Esophagus squamous epithelium (tissue), 5 donors: ENCODE measurements at regions not wholly inside any gene's neighbourhood (a gene's known extent, or its start where the extent isn't known, plus 50 kb on each side); places are given as distances from the start of the nearest gene placed in this dataset.

Source experiments
- DNase-seq: peaks from one replicate; lab custom pipeline; 2025; lab: John Stamatoyannopoulos, UW
- H3K27ac ChIP-seq, 4 donors: fragments of 200-600 bp; sonication (generic); one replicate each; pipeline ENCODE4 v1.5.1; 2016 to 2019; ENCODE audit warnings: mild to moderate bottlenecking in 1 of 4
- H3K27me3 ChIP-seq, 4 donors: fragments of 200-600 bp; sonication (generic); 1 replicate in 3 of 4; 2 replicates in 1 of 4; pipeline versions ENCODE4 v1.5.1 to v1.6.0; 2017 to 2021; ENCODE audit warnings: antibody characterized with exemption in 1 of 4
- H3K36me3 ChIP-seq, 3 donors: fragments of 200-600 bp; sonication (generic); one replicate each; pipeline ENCODE4 v1.5.1; 2016 to 2019
- H3K4me1 ChIP-seq, 3 donors: fragments of 200-600 bp; sonication (generic); one replicate each; pipeline ENCODE4 v1.5.1; 2017 to 2019
- H3K4me3 ChIP-seq, 4 donors: fragments of 200-600 bp; sonication (generic); 1 replicate in 3 of 4; 2 replicates in 1 of 4; pipeline ENCODE4 v1.5.1; 2016 to 2019; ENCODE audit warnings: mild to moderate bottlenecking in 2 of 4, moderate library complexity in 1 of 4
- H3K9me3 ChIP-seq, 3 donors: fragments of 200-600 bp; sonication (generic); one replicate each; pipeline ENCODE4 v1.5.1; 2016 to 2019
- POLR2A ChIP-seq, 4 donors: fragments of 450-650 bp; IDR thresholded peaks; one replicate each; pipeline ENCODE4 v1.6.1; 2017; ENCODE audit warnings: antibody characterized with exemption in 4 of 4, mild to moderate bottlenecking in 4 of 4, moderate library complexity in 3 of 4
- WGBS, 2 donors: methylation state at CpG; one replicate each; pipeline ENCODE4 v1.1.5; 2018; 5-methylcytosine and 5-hydroxymethylcytosine counted together
- intact Hi-C: fragments of 100-400 bp; cut with DNase I; formaldehyde crosslinking; loops from one replicate; pipeline ENCODE4 v1.15.0; 2022
- TF ChIP-seq, protein P1 (sequence below), 6 experiments: fragments of 450-650 bp in 4 of 6; fragments of 200-600 bp in 2 of 6; sonication (generic) in 2 of 6; IDR thresholded peaks; one replicate each; pipeline ENCODE4 v1.5.1; 2016 to 2019; ENCODE audit warnings: antibody characterized with exemption in 6 of 6, mild to moderate bottlenecking in 4 of 6, moderate library complexity in 4 of 6
- donor health status: DM: yes; HTN: yes; CAD: no.

DNA sequence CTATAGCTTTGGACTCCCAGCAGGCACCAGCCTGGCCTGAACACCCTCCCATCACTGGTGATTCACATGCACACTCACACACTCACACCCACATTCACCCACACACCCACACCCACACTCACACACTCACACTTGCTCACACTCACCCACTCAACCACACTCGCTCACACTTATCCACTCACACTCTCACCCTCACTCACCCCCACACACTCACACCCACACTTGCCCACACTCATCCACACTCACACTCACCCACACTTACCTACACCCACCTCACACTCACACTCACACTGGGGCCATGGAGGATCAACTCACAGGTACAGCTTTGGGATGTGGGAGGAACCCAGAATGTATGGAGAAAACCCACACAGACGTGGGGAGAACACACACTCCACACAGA lies 548.2 kb upstream of the FAT1 start:
- Histone ChIP-seq H3K4me1 (no peaks in the 10 kb centered on the region), H3K4me3 (no peak overlapping the region), H3K9me3 (no peaks in the 10 kb centered on the region), H3K27ac (no peak overlapping the region), H3K27me3 (no peaks in the 10 kb centered on the region), H3K36me3 (no peaks in the 10 kb centered on the region)
- TF ChIP-seq, protein P1, sequence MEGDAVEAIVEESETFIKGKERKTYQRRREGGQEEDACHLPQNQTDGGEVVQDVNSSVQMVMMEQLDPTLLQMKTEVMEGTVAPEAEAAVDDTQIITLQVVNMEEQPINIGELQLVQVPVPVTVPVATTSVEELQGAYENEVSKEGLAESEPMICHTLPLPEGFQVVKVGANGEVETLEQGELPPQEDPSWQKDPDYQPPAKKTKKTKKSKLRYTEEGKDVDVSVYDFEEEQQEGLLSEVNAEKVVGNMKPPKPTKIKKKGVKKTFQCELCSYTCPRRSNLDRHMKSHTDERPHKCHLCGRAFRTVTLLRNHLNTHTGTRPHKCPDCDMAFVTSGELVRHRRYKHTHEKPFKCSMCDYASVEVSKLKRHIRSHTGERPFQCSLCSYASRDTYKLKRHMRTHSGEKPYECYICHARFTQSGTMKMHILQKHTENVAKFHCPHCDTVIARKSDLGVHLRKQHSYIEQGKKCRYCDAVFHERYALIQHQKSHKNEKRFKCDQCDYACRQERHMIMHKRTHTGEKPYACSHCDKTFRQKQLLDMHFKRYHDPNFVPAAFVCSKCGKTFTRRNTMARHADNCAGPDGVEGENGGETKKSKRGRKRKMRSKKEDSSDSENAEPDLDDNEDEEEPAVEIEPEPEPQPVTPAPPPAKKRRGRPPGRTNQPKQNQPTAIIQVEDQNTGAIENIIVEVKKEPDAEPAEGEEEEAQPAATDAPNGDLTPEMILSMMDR (IDR thresholded peaks at IDR 0.05), result no peak
- TF ChIP-seq POLR2A (IDR thresholded peaks at IDR 0.05), result no peak
- no peak for DNase-seq
- 75 to 95% methylated on average over 2 of the region's 2 CpGs for WGBS, 2 donors
- intact Hi-C loops, result no loop called here

DNA sequence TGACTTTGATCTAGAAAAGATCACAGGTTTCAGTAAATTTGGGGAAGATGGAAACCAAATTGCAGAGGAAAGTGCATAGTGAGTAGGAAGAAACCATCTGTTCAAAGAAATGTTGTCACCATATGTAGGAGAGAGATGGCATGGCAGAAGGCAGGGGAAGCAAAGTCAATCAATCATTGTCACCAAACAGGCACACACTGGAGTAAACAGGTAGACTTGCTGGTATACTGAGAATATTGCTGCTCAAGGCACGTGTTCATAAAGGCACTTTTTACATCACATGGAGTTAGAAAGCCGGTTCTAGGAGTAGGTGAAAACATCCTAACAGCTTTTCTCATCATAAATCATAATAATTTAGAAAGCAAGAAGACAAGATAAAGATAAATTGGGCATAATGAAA lies 550.5 kb upstream of the FAT1 start:
- Histone ChIP-seq H3K27me3 (no peaks in the 10 kb centered on the region), H3K4me1 (no peaks in the 10 kb centered on the region), H3K27ac (no peak overlapping the region), H3K36me3 (no peaks in the 10 kb centered on the region), H3K9me3 (no peaks in the 10 kb centered on the region), H3K4me3 (no peak overlapping the region)
- intact Hi-C loops, result no loop called here
- TF ChIP-seq POLR2A (IDR thresholded peaks at IDR 0.05), result no peak
- TF ChIP-seq, protein P1 (IDR thresholded peaks at IDR 0.05), result no peak
- DNase-seq, result no peak
- WGBS, 2 donors, result 36 to 72% methylated on average over 2 of the region's 2 CpGs

GRCh38 chr4:187276736-187277408 lies 553.2 kb upstream of the FAT1 start:
- DNase-seq, result no peak
- no peak for TF ChIP-seq POLR2A (IDR thresholded peaks at IDR 0.05)
- TF ChIP-seq, protein P1 (IDR thresholded peaks at IDR 0.05), result no peak
- 53 to 56% methylated on average over 7 of the region's 7 CpGs for WGBS, 2 donors
- Histone ChIP-seq H3K27me3 (no peaks in the 10 kb centered on the region), H3K9me3 (no peaks in the 10 kb centered on the region), H3K36me3 (no peaks in the 10 kb centered on the region), H3K27ac (no peak overlapping the region), H3K4me1 (no peaks in the 10 kb centered on the region), H3K4me3 (no peak overlapping the region)
- intact Hi-C loops, result no loop called here

DNA sequence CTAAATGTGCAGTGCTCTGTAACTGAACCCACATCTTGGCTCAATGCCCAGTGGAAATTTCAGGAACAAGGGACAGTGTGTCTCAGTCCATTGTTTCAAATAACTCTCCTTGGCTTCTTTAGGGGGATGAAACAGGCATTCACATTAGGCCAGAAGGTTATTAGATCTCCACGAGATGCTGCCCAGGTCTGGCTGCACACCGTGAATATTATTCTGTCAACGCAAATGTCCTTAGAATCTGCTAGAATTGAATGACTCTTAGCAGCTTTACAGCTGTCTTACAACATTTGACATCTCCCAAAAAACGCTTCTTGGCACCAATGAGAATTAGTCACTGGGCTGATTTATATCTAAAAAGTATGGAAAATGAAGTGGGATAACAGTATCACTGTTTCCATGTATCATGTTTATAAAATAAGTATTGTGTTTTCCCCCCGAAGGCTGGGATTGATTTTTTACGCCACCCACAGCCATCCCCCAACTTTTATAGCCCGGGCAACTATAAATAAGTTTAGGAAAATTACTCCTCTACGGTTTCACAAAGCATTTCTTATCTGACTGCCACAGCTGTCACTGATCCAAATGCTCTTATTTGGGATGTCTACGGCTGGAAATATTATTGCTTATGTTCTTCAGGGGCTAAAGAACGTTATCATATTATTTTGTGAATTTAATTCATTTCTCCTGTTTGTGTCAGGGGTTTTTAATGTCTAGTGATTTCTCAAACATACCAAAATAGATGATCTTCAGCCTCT lies 559.7 kb upstream of the FAT1 start:
- Histone ChIP-seq H3K27me3 (no peaks in the 10 kb centered on the region), H3K4me3 (no peak overlapping the region), H3K27ac (no peak overlapping the region), H3K4me1 (no peaks in the 10 kb centered on the region), H3K36me3 (no peaks in the 10 kb centered on the region), H3K9me3 (no peaks in the 10 kb centered on the region)
- intact Hi-C loops, result no loop called here
- 59 to 70% methylated on average over 10 of the region's 10 CpGs for WGBS, 2 donors
- no peak for TF ChIP-seq POLR2A (IDR thresholded peaks at IDR 0.05)
- TF ChIP-seq, protein P1 (IDR thresholded peaks at IDR 0.05), result no peak
- DNase-seq, result no peak

DNA sequence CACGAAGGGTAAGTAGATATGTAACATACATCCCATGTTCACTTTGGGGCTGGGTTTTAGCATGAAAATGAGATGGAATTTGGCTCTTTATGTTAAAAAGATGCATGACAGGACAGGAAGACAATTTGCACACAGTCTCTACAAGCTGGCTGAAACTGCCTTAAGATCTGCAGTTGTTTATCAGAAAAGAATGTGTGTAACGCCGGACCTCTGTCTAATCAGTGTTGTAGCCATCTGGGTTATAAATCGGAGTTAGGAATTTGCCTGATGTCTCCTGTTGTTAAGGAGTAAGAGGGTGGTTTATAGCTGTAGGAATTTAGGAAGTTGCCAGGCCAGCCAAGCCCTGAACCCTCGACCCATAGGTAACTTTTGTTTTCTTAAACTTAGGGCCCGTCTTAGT lies 562.9 kb upstream of the FAT1 start:
- TF ChIP-seq, protein P1 (IDR thresholded peaks at IDR 0.05), result no peak
- no peak for TF ChIP-seq POLR2A (IDR thresholded peaks at IDR 0.05)
- WGBS, 2 donors, result 59 to 66% methylated on average over 6 of the region's 6 CpGs
- Histone ChIP-seq H3K9me3 (no peaks in the 10 kb centered on the region), H3K36me3 (no peaks in the 10 kb centered on the region), H3K27me3 (no peaks in the 10 kb centered on the region), H3K27ac (no peak overlapping the region), H3K4me3 (no peak overlapping the region), H3K4me1 (no peaks in the 10 kb centered on the region)
- no peak for DNase-seq
- intact Hi-C loops, result no loop called here
